ENCODE measurements at regions not wholly inside any gene's neighbourhood (a gene's known extent, or its start where the extent isn't known, plus 50 kb on each side); places are given as distances from the start of the nearest gene placed in this dataset.

DNA sequence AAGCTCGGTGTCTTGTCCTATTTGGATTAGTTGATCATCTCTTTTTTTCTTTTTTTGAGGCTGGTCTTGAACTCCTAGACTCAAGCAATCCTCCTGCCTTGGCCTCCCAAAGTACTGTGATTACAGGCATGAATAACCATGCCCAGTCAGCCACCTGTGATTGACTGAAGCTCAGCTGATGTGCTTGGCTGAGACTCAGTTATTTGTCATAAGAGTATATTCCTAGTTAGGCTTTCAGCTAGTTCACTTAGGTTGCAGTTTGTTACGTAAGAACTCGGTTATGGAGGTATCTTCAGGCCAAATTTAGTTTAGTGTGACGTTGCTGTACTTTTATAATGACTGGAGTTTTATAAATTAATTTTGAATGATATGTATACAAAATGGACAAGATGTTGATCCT is 365.0 kb downstream of the SV2B start:
- H3K27me3 ChIP-seq (ENCODE audit: control insufficient read depth, extremely low read depth, insufficient read depth, low read length), result no peaks in the 10 kb centered on the region
- no peak overlapping the region for H3K4me3 ChIP-seq (ENCODE audit: control insufficient read depth in 2 of 3, extremely low read depth in 1 of 3, insufficient read depth in 2 of 3, low read depth in 1 of 3, low read length in 3 of 3)
- peak; percentile 29 for FAIRE-seq
- peak overlapping the region; percentile 3 for H2AFZ ChIP-seq (ENCODE audit: control insufficient read depth, low read length)
- no peak for TF ChIP-seq EZH2 (IDR thresholded peaks at IDR 0.05; ENCODE audit: low read length)
- TF ChIP-seq, protein P1, sequence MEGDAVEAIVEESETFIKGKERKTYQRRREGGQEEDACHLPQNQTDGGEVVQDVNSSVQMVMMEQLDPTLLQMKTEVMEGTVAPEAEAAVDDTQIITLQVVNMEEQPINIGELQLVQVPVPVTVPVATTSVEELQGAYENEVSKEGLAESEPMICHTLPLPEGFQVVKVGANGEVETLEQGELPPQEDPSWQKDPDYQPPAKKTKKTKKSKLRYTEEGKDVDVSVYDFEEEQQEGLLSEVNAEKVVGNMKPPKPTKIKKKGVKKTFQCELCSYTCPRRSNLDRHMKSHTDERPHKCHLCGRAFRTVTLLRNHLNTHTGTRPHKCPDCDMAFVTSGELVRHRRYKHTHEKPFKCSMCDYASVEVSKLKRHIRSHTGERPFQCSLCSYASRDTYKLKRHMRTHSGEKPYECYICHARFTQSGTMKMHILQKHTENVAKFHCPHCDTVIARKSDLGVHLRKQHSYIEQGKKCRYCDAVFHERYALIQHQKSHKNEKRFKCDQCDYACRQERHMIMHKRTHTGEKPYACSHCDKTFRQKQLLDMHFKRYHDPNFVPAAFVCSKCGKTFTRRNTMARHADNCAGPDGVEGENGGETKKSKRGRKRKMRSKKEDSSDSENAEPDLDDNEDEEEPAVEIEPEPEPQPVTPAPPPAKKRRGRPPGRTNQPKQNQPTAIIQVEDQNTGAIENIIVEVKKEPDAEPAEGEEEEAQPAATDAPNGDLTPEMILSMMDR (optimal IDR thresholded peaks at IDR 0.05 in 1 of 3, IDR thresholded peaks at IDR 0.05 in 1 of 3, conservative IDR thresholded peaks at IDR 0.05 in 1 of 3; ENCODE audit: extremely low read depth in 1 of 3, insufficient read depth in 2 of 3, low read length in 3 of 3), result no peak
- no peaks in the 10 kb centered on the region for H3K79me2 ChIP-seq (ENCODE audit: control insufficient read depth, insufficient read depth, low read length)
- no peak for DNase-seq (ENCODE audit: low read depth, low spot score)
- H3K9ac ChIP-seq (ENCODE audit: control insufficient read depth, extremely low read depth, insufficient read depth, low read length), result no peak overlapping the region
- H3K4me2 ChIP-seq (ENCODE audit: control insufficient read depth, extremely low read depth, insufficient read depth, low read depth, low read length), result peak overlapping the region; percentile 69
- no peaks in the 10 kb centered on the region for H3K9me3 ChIP-seq (ENCODE audit: control insufficient read depth, low read depth, low read length)
- H3K4me1 ChIP-seq (ENCODE audit: control insufficient read depth, extremely low read depth, insufficient read depth, low read length), result peaks cover 16% of the 10 kb centered on the region
- no peaks in the 10 kb centered on the region for H3K36me3 ChIP-seq (ENCODE audit: control insufficient read depth in 2 of 2, extremely low read depth in 1 of 2, insufficient read depth in 2 of 2, low read length in 2 of 2)
- peak overlapping the region; percentile 66 for H3K27ac ChIP-seq (ENCODE audit: control insufficient read depth, insufficient read depth, low read length)
- no peaks in the 10 kb centered on the region for H3K9me1 ChIP-seq (ENCODE audit: control insufficient read depth, extremely low read depth, insufficient read depth, low read length)
- dilution Hi-C loops (cut with MboI; ENCODE audit: extremely low pct_ligation_motif_present, low sequenced_read_pairs), result no loop called here
- no peaks in the 10 kb centered on the region for H4K20me1 ChIP-seq (ENCODE audit: control insufficient read depth, extremely low read depth, insufficient read depth, low read length)

DNA sequence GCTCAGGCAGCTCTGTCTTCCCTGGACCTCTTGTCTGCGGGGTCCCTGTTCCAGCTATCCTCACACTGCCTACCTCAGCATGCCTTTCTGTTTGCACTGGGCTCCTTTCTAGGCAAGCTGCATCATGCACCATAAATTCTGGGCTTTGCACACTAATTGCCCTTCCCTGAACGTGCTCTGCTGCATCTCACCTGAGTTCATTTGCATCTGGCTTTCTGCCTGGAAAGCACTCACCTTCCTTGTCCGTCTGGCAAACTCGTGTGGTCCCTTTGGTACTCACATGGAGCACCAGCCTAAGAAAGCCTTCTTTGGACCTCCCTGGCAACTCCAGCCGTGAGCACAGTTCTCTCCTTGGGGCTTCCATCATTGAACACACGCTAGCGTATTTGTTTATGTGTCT is 365.6 kb downstream of the SV2B start:
- Histone ChIP-seq H3K9ac (ENCODE audit: control insufficient read depth, extremely low read depth, insufficient read depth, low read length) (no peak overlapping the region), H3K79me2 (ENCODE audit: control insufficient read depth, insufficient read depth, low read length) (no peaks in the 10 kb centered on the region), H2AFZ (ENCODE audit: control insufficient read depth, low read length) (peak overlapping the region; percentile 40), H3K36me3 (ENCODE audit: control insufficient read depth in 2 of 2, extremely low read depth in 1 of 2, insufficient read depth in 2 of 2, low read length in 2 of 2) (no peaks in the 10 kb centered on the region), H3K9me1 (ENCODE audit: control insufficient read depth, extremely low read depth, insufficient read depth, low read length) (no peaks in the 10 kb centered on the region), H4K20me1 (ENCODE audit: control insufficient read depth, extremely low read depth, insufficient read depth, low read length) (no peaks in the 10 kb centered on the region), H3K4me2 (ENCODE audit: control insufficient read depth, extremely low read depth, insufficient read depth, low read depth, low read length) (peak overlapping the region; percentile 69), H3K9me3 (ENCODE audit: control insufficient read depth, low read depth, low read length) (no peaks in the 10 kb centered on the region), H3K4me3 (ENCODE audit: control insufficient read depth in 2 of 3, extremely low read depth in 1 of 3, insufficient read depth in 2 of 3, low read depth in 1 of 3, low read length in 3 of 3) (no peak overlapping the region), H3K27ac (ENCODE audit: control insufficient read depth, insufficient read depth, low read length) (peak overlapping the region; percentile 66), H3K4me1 (ENCODE audit: control insufficient read depth, extremely low read depth, insufficient read depth, low read length) (peaks cover 16% of the 10 kb centered on the region), H3K27me3 (ENCODE audit: control insufficient read depth, extremely low read depth, insufficient read depth, low read length) (no peaks in the 10 kb centered on the region)
- no peak for TF ChIP-seq EZH2 (IDR thresholded peaks at IDR 0.05; ENCODE audit: low read length)
- TF ChIP-seq, protein P1 (optimal IDR thresholded peaks at IDR 0.05 in 1 of 3, IDR thresholded peaks at IDR 0.05 in 1 of 3, conservative IDR thresholded peaks at IDR 0.05 in 1 of 3; ENCODE audit: extremely low read depth in 1 of 3, insufficient read depth in 2 of 3, low read length in 3 of 3), result no peak
- peak; percentile 75 for FAIRE-seq
- DNase-seq (ENCODE audit: low read depth, low spot score), result peak; percentile 30
- dilution Hi-C loops (cut with MboI; ENCODE audit: extremely low pct_ligation_motif_present, low sequenced_read_pairs), result no loop called here

All from keratinocyte (primary cell).